ENCODE measurements at regions not wholly inside any gene's neighbourhood (a gene's known extent, or its start where the extent isn't known, plus 50 kb on each side); places are given as distances from the start of the nearest gene placed in this dataset.

- POLR2A ChIA-PET: no interaction called here
- no peaks in the 10 kb centered on the region for H3K4me1 ChIP-seq
- no peak for DNase-seq
- CTCF ChIA-PET: no interaction called here
- H3K4me3 ChIP-seq (ENCODE audit: low read depth, low read length): no peak overlapping the region
- TF ChIP-seq CTCF (IDR thresholded peaks at IDR 0.05; ENCODE audit: insufficient read depth in 1 of 2, low read depth in 1 of 2, low read length in 1 of 2, severe bottlenecking in 1 of 2, unreplicated experiment in 1 of 2): no peak
- Mint-ChIP-seq H3K27me3 (ENCODE audit: insufficient read depth, unreplicated experiment) (peaks cover 20% of the 10 kb centered on the region), H3K4me3 (ENCODE audit: unreplicated experiment) (no peak overlapping the region), H3K4me1 (ENCODE audit: low read depth, unreplicated experiment) (no peaks in the 10 kb centered on the region), H3K9me3 (ENCODE audit: unreplicated experiment) (no peaks in the 10 kb centered on the region), H3K36me3 (ENCODE audit: insufficient read depth, unreplicated experiment) (no peaks in the 10 kb centered on the region), H3K27ac (ENCODE audit: unreplicated experiment) (no peak overlapping the region)
- no TSS peak for BruUV-seq (replicated peaks)
- no peaks in the 10 kb centered on the region for H3K9me3 ChIP-seq
- peaks cover 1% of the 10 kb centered on the region; the same call in 1 of the 2 replicates for H3K27me3 ChIP-seq (replicated peaks; ENCODE audit: control insufficient read depth, insufficient read depth, low read length)
- intact Hi-C loops (cut with micrococcal nuclease; ENCODE audit: unreplicated experiment): no loop called here
- no peaks in the 10 kb centered on the region for H3K36me3 ChIP-seq (ENCODE audit: control insufficient read depth, insufficient read depth, low read length)
These were observed 138.2 kb downstream of the PHETA1 start for GRCh38 chr12:111230649-111231048.

GRCh38 chr12:111228916-111229666 lies 139.8 kb downstream of the PHETA1 start:
- Mint-ChIP-seq H3K4me1 (ENCODE audit: low read depth, unreplicated experiment) (no peaks in the 10 kb centered on the region), H3K36me3 (ENCODE audit: insufficient read depth, unreplicated experiment) (no peaks in the 10 kb centered on the region), H3K27me3 (ENCODE audit: insufficient read depth, unreplicated experiment) (peaks cover 14% of the 10 kb centered on the region), H3K4me3 (ENCODE audit: unreplicated experiment) (no peak overlapping the region), H3K27ac (ENCODE audit: unreplicated experiment) (no peak overlapping the region), H3K9me3 (ENCODE audit: unreplicated experiment) (no peaks in the 10 kb centered on the region)
- no peaks in the 10 kb centered on the region for H3K4me1 ChIP-seq
- H3K9me3 ChIP-seq: no peaks in the 10 kb centered on the region
- no peaks in the 10 kb centered on the region for H3K36me3 ChIP-seq (ENCODE audit: control insufficient read depth, insufficient read depth, low read length)
- ChIA-PET POLR2A (no interaction called here), CTCF (no interaction called here)
- intact Hi-C loops (cut with micrococcal nuclease; ENCODE audit: unreplicated experiment): no loop called here
- no peak overlapping the region for H3K4me3 ChIP-seq (ENCODE audit: low read depth, low read length)
- no peak for DNase-seq
- no peaks in the 10 kb centered on the region; the same call in 1 of the 2 replicates for H3K27me3 ChIP-seq (replicated peaks; ENCODE audit: control insufficient read depth, insufficient read depth, low read length)
- no peak for TF ChIP-seq CTCF (IDR thresholded peaks at IDR 0.05; ENCODE audit: insufficient read depth in 1 of 2, low read depth in 1 of 2, low read length in 1 of 2, severe bottlenecking in 1 of 2, unreplicated experiment in 1 of 2)
- BruUV-seq (replicated peaks): no TSS peak

- no peak for DNase-seq
- H3K36me3 Mint-ChIP-seq (ENCODE audit: insufficient read depth, unreplicated experiment): no peaks in the 10 kb centered on the region
- TF ChIP-seq CTCF (IDR thresholded peaks at IDR 0.05; ENCODE audit: insufficient read depth in 1 of 2, low read depth in 1 of 2, low read length in 1 of 2, severe bottlenecking in 1 of 2, unreplicated experiment in 1 of 2): no peak
- no peaks in the 10 kb centered on the region for H3K9me3 Mint-ChIP-seq (ENCODE audit: unreplicated experiment)
- Histone ChIP-seq H3K4me3 (ENCODE audit: low read depth, low read length) (no peak overlapping the region), H3K36me3 (ENCODE audit: control insufficient read depth, insufficient read depth, low read length) (no peaks in the 10 kb centered on the region), H3K9me3 (no peaks in the 10 kb centered on the region), H3K4me1 (no peaks in the 10 kb centered on the region), H3K27me3 (replicated peaks; ENCODE audit: control insufficient read depth, insufficient read depth, low read length) (no peaks in the 10 kb centered on the region)
- H3K4me1 Mint-ChIP-seq (ENCODE audit: low read depth, unreplicated experiment): no peaks in the 10 kb centered on the region
- no TSS peak for BruUV-seq (replicated peaks)
- ChIA-PET CTCF (no interaction called here), POLR2A (no interaction called here)
- H3K4me3 Mint-ChIP-seq (ENCODE audit: unreplicated experiment): no peak overlapping the region
- no peak overlapping the region for H3K27ac Mint-ChIP-seq (ENCODE audit: unreplicated experiment)
- intact Hi-C loops (cut with micrococcal nuclease; ENCODE audit: unreplicated experiment): no loop called here
- peaks cover 11% of the 10 kb centered on the region for H3K27me3 Mint-ChIP-seq (ENCODE audit: insufficient read depth, unreplicated experiment)
These were observed 141.1 kb downstream of the PHETA1 start for GRCh38 chr12:111227476-111228420.

Measured in Caco-2 (cell line).